ENCODE measurements at regions not wholly inside any gene's neighbourhood (a gene's known extent, or its start where the extent isn't known, plus 50 kb on each side); places are given as distances from the start of the nearest gene placed in this dataset.

DNA sequence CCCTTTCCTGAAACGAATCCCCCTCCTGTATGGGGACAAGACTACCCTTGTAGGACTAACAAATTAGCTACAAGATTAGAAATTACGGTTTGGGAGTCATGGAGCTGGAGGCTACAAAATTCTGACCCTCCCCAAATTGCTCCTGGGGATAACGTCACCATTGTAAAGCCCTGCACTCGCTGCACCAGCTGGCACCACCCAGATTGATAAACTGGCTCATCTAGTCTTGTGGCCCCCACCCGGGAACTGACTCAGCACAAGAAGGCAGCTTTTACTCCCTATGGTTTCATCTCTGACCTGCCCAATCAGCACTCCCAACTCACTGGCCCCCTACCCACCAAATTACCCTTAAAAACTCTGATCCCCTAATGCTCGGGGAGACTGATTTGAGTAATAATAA, 150.6 kb upstream of the TSC22D1 start:
- TF ChIP-seq, protein P1, sequence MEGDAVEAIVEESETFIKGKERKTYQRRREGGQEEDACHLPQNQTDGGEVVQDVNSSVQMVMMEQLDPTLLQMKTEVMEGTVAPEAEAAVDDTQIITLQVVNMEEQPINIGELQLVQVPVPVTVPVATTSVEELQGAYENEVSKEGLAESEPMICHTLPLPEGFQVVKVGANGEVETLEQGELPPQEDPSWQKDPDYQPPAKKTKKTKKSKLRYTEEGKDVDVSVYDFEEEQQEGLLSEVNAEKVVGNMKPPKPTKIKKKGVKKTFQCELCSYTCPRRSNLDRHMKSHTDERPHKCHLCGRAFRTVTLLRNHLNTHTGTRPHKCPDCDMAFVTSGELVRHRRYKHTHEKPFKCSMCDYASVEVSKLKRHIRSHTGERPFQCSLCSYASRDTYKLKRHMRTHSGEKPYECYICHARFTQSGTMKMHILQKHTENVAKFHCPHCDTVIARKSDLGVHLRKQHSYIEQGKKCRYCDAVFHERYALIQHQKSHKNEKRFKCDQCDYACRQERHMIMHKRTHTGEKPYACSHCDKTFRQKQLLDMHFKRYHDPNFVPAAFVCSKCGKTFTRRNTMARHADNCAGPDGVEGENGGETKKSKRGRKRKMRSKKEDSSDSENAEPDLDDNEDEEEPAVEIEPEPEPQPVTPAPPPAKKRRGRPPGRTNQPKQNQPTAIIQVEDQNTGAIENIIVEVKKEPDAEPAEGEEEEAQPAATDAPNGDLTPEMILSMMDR (IDR thresholded peaks at IDR 0.05): no peak
- no peak for TF ChIP-seq POLR2A (IDR thresholded peaks at IDR 0.05)
- Histone ChIP-seq H3K9me3 (no peaks in the 10 kb centered on the region), H3K27me3 (no peaks in the 10 kb centered on the region), H3K36me3 (no peaks in the 10 kb centered on the region), H3K4me3 (replicated peaks in 1 of 3) (no peak overlapping the region), H3K27ac (no peak overlapping the region), H3K4me1 (peaks cover 0 to 4% of the 10 kb centered on the region in 2 donors)
- DNase-seq: no peak
- intact Hi-C loops (cut with DNase I): no loop called here
- WGBS, 2 donors: 83 to 89% methylated on average over 6 of the region's 6 CpGs

DNA sequence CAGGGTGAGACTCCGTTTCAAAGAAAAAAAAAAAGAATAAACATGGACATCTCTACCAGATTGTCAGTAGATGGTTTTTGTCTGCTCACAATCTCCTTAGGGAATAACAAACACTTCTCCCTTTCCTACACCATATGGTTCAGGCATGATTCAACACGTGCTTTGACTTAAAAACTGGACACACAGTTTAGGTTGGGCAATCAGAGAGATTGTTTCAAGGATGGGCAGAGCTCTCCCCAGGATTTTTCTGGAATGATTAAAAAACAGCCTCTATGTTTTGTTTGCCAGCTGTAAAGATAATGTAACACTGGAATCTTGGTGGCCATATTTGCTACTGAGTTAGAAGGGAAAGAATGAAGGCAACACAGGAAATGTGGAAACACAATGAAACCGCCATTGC, 150.1 kb upstream of the TSC22D1 start:
- WGBS, 2 donors: 90 to 92% methylated on average over 3 of the region's 3 CpGs
- H3K4me1 ChIP-seq: peaks cover 0 to 1% of the 10 kb centered on the region in 2 donors
- no peak overlapping the region for H3K27ac ChIP-seq
- no peak for DNase-seq
- no peaks in the 10 kb centered on the region for H3K9me3 ChIP-seq
- H3K4me3 ChIP-seq (replicated peaks in 1 of 3): no peak overlapping the region
- H3K36me3 ChIP-seq: no peaks in the 10 kb centered on the region
- TF ChIP-seq, protein P1 (IDR thresholded peaks at IDR 0.05): no peak
- intact Hi-C loops (cut with DNase I): no loop called here
- H3K27me3 ChIP-seq: no peaks in the 10 kb centered on the region

DNA sequence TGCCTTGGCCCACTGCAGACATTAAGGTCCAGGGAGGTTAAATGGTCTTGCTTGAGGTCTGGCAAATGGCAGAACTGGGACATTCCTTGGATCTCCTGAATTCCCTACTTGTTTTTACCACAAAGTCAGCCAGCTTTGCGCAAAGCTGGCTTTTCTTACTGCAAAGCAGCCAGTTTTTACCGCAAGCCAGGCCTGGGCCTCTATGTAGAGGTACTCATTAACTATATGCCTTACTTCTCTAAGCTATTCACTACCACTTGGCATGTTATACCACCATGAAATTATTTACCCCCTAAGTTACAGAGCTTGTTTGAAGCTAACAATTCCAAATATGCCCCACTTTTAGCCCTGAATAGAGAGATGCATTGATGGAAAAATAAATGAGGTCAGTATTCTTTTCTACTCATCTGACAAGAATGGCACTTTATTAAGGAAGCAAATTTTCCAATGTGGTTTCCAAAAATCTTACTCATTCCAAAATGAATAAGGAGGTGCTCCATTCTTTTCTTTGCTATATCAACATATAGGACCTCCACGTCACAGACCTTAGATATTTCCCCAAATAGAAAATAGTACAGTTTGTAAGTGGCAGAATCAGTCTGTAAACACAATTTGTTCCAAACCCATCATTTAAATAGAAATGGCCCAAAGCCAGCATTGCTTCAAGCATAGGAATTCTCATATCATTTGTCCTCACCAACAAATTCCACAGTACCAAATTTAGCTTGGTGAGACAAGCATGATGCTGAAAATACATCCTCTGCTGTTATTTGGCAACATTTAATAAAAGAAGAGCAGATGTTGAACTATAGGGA, 143.9 kb upstream of the TSC22D1 start:
- H3K9me3 ChIP-seq: no peaks in the 10 kb centered on the region
- TF ChIP-seq POLR2A (IDR thresholded peaks at IDR 0.05): no peak
- TF ChIP-seq, protein P1 (IDR thresholded peaks at IDR 0.05): no peak
- H3K27me3 ChIP-seq: no peaks in the 10 kb centered on the region
- H3K4me1 ChIP-seq: no peaks in the 10 kb centered on the region
- H3K4me3 ChIP-seq (replicated peaks in 1 of 3): no peak overlapping the region
- 82 to 94% methylated on average over 3 of the region's 3 CpGs for WGBS, 2 donors
- H3K36me3 ChIP-seq: no peaks in the 10 kb centered on the region
- intact Hi-C loops (cut with DNase I): no loop called here
- DNase-seq: no peak
- H3K27ac ChIP-seq: no peak overlapping the region

DNA sequence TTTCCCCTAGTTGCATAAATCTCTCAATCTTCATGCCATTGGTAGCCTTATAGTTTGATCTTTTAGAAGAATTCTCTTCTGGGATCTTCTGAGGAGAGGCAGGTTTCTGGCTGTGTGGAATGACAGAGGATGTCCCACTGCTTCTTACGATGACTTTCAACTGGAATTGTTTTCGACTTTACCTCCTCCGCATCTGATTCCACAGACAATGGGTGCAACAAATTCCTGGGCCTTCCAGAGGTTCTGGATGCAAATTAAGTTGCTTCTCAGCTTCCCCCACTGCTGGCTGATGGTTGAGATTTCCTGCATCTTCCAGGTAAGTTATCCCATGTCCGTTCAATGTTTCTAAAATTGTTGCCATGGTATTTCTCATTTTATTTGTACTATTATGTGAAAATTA, 142.3 kb upstream of the TSC22D1 start:
- intact Hi-C loops (cut with DNase I): no loop called here
- TF ChIP-seq POLR2A (IDR thresholded peaks at IDR 0.05): no peak
- TF ChIP-seq, protein P1 (IDR thresholded peaks at IDR 0.05): no peak
- Histone ChIP-seq H3K27ac (no peak overlapping the region), H3K4me1 (no peaks in the 10 kb centered on the region), H3K4me3 (replicated peaks in 1 of 3) (no peak overlapping the region), H3K27me3 (no peaks in the 10 kb centered on the region), H3K9me3 (no peaks in the 10 kb centered on the region), H3K36me3 (no peaks in the 10 kb centered on the region)
- DNase-seq: no peak
- 81 to 84% methylated on average over 4 of the region's 4 CpGs for WGBS, 2 donors

DNA sequence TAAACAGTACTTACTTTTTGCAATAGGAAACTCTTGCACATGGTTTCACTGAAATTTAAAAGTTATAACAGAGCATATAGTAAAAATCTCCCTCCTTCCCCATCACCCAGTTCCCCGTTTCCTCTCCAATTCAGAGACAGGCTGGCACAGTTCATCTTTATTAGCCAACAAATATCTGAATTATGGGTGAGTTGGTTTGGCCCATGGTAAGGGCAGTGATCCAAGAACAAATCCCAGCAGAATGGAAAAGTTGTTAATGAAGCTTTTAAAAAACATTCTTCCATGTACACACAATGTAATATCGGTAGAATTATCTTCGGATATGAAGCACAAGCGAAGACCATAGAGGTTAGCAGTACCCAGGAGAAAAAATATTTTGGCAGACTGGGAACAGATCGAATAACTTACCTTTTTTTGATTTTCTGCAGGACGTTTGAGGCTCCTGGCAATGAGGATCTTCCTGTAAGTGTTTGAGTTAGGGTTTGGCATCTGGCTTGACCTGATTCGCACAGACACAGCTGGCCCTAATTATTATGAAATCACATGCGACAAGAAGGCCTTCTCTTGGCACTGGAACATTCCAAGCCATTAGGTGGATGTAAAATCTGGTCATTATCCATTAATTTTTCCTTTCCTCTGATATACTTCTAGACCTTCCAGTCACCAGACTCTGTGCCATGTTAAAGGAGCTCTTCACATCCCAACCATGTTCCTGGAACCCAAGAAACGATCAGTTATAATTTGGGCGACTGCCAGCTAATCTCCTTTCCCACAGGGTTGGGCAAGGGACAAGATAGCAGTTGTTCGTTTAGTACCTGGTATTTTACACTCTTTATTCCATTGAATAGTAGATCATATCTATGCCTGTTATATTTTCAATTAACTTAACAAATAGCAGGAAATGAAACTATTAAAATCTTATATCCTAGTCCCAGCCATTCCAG, 139.4 kb upstream of the TSC22D1 start:
- Histone ChIP-seq H3K4me1 (no peaks in the 10 kb centered on the region), H3K4me3 (replicated peaks in 1 of 3) (no peak overlapping the region), H3K36me3 (no peaks in the 10 kb centered on the region), H3K27me3 (no peaks in the 10 kb centered on the region), H3K9me3 (no peaks in the 10 kb centered on the region), H3K27ac (no peak overlapping the region)
- WGBS, 2 donors: 74 to 78% methylated on average over 11 of the region's 11 CpGs
- intact Hi-C loops (cut with DNase I): no loop called here
- no peak for DNase-seq
- TF ChIP-seq POLR2A (IDR thresholded peaks at IDR 0.05): no peak
- TF ChIP-seq, protein P1 (IDR thresholded peaks at IDR 0.05): no peak

All from thyroid gland (tissue), 4 donors.